GM21381 (cell line): ENCODE measurements at regions not wholly inside any gene's neighbourhood (a gene's known extent, or its start where the extent isn't known, plus 50 kb on each side); places are given as distances from the start of the nearest gene placed in this dataset.

Experiments used
- ATAC-seq: cut with Tn5 transposase; IDR thresholded peaks from one replicate; pipeline ENCODE4 v1.9.1; 2021; ENCODE audit warnings: mild to moderate bottlenecking, moderate library complexity; ENCODE audit not compliant: unreplicated experiment

DNA sequence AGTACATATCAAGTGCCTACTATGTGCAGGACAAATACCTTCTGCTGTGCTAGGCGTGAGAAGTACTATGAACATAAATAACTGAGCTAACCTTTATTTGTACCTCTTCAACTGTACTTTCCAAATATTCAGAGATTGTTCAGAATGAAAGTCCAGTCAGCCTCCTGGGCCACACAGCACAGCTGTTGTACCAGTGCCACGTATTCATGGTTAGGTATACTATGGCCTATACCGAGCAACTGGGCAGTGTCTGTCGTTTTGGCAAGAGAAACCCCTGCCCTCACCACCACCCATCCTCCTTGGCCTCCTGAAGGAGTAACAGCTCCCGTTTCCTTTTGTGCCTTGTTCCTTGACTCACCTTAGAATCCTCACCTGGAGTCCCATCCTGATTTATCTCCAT, 53.0 kb downstream of the RASSF10 start:
- no peak for ATAC-seq

DNA sequence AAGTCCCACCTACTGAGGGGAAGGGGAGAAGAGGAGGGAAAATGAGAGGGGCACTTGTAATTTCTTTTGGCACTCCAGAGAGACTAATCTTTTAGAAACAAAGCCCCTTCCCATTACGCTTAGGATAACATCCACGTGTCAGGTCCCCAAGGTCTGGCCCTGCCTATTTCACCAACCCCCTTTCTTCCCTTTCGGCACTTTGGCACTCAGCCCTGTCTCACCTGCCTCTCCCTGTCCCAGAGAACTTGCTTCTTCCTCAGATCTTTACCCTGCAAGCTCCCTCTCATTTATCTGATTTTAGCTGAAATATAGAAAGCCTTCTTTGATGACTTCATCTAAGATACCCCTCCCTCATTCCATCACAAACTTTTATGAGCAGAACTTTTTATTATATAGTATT, 55.5 kb downstream of the RASSF10 start:
- ATAC-seq, result no peak

DNA sequence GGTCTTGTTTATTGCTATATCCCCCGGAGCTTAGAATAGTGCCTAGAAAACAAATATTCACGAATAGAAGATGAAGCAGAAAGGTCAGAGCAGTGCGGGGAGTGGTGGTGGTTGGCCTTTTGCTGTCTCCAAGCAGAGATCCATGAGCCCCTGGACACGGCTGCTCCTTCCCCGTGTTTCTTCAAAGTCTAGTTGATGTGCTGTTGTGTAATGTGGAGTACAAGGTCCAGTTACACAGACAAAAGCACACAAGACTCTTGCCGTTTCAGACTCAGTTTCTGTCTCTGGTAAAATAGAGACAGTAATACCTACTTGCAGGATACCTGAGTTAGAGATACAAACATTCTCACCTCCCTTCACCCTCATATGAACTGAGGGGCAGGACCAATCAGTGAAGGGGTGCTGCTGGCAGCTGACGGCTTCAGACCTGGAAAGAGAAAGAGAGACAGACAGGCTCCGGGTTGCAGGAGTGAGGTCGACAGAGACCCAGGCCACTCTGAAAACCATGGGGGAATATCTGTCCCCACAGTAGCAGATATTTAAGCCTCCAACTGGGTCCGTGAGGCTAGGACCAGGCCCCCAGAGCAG, 56.2 kb downstream of the RASSF10 start:
- no peak for ATAC-seq

DNA sequence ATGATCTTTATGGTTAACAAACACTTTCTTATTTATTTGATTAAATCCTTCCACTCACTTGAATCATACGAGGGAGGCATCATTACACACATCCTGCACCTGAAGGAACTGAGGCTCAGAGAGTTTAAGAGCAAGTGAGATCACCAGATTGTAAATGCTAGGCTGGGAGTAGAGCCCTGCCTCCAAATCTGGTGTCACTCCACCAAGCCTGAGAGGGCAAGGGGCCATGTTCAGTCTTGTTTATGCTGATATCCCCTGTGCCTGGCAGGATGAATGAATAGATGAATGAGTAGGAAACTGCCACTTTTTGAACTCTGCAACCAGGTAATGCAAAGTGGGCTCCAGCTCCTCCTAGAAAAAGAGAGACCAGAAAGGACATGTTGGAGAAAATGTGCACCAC, 59.1 kb downstream of the RASSF10 start:
- ATAC-seq, result no peak

DNA sequence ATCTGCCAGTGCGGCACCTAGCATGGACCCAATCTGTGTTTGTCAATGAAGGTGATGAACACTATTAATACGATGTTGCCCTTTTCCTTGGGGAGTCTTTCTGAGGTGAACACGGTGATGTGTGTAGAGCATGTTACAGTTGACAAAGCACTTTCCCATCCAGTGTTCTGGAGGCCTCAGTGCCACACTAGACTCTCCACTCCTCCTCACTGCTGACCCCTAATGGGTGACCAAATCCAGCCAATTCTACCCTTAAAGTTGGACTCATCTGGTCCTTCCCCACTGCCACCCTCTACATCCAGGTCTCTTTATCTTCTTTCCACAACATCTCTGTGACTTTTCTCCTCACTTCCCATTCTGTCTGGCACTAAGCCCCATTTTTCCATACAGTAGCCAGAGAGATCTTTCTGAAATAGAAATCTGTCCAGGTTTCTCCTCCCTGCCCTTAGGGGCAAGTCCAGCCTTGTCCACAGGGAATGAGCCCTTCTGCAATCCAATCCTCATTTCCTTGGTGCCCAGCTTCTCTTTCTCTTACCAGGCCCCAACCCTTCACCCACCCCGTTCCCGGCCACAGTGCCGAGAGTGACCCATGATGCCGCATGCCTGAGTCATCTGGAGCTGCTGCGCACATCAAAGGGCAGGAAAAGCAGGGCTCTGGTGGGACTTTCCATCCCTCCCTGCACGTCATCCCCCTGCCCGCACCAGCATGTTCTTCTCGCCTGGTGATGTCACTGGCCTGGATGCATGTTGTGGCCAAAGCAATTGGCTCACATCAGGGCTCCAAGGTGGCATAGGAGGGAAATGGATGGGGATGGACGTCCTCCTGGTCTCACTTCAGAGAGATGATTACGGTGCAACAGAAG, 64.2 kb downstream of the RASSF10 start:
- ATAC-seq, result no peak

DNA sequence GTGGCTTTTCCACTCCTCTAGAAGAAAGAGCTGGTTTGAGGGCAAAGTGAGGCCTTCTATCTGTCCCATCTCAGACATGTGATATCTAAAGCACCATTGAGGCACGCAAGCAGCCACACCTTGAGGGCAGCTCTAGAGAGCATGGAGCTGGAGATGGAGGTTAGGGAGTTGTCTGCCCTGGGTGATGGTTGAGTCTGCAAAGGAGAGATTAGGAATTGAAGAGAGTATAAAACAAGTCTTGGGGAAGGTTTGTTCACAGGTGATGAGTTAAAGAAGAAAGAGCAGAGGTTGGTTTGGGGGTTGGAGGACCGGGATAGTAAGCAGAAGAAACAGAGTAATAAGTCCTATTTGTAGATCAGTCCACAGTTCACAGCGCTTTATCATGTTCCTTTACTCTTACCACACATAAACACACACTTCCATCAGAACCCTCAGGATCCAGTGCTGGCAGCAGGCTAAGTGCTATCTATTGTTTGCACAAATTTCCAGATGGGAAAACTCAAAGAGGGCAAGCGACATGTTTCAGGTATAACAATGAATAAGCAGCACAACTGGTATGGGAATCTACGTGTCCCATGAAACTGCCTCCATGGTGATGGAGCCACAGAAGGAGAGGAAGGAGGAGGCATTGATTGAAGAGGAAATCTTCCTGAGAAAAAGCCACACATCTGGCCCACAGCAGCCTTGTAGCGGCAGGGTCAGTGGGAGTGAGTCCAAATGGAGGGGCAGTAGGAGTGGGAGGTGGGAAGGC, 65.8 kb downstream of the RASSF10 start:
- no peak for ATAC-seq

DNA sequence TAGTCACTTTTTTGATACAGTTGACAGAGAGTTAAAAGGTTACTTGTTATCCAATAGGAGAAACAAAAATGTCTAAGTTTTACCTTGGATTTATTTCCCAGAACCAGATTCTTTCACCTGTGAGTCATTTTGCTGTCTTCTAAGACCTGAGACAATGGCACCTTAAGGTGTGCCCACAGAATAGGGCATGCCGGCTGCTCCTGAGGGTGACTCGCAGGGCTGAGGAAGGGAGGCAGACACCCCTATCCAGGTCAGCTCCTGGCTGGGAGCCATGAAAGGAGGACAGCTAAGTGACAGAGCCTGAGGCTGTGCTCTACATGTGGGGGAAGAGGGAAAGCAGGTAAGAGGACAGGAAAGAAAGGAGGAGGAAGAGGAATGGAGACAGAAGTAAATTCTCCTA, 67.8 kb downstream of the RASSF10 start:
- no peak for ATAC-seq

DNA sequence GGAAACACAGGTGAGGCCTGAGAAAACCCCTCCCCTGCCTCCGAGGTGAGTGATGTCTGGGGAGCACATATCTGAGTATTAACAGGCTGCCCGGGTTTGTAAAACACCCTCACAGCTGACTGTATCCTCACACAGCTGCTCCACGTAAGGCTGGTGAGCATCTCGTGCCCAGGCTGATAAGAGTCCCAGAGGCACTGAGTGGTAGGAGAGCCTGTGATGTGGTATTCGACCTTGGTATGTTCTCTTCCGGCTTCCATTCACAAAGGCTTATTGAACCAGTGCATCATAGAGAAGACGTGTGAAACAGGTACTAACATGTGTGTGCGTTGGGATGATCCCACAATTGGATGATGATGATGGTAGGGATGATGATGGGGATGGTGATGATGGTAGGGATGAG, 71.7 kb downstream of the RASSF10 start:
- no peak for ATAC-seq

DNA sequence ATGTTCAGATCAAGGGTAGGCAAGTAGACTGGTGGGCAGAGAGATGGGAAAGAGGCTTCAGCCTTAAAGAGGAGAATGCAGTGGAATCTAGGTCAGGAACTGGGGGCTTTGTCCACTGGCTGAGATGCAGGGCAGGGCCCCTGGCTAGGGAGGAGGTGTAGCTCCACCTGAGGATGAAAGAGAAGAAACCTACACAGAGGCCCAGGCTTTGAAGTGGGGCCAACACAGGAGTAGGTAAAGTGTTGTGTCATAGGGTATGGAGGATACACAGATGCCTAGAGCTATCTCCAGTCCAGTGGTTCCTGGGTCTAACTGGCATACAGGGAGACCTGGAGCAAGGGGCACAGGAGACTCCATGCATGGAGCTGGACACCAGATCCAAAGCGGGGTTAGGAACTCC, 73.5 kb downstream of the RASSF10 start:
- no peak for ATAC-seq

DNA sequence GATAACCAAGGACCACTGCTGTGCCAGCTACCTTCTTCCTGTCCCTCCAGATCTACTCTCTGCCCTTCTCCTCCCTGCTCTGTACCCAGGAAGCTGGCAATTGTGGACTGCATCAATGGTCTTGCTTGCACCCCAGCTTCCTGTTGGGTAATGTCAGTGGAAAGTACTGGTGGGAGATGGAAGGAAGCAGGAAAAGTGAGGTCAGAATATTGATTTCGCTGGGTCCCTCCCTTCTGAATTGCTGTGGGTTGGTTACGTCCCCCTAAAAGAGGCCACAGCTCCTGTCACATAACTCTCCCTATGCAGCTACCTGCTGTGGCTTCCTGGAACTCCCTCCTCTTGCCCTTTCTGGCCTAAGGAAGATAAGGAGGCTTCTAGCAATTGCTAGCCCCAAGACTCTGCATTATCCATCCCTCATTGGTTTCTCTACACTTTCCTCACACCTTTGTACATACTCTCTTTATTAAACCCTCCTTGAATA, 81.2 kb downstream of the RASSF10 start:
- ATAC-seq, result no peak

DNA sequence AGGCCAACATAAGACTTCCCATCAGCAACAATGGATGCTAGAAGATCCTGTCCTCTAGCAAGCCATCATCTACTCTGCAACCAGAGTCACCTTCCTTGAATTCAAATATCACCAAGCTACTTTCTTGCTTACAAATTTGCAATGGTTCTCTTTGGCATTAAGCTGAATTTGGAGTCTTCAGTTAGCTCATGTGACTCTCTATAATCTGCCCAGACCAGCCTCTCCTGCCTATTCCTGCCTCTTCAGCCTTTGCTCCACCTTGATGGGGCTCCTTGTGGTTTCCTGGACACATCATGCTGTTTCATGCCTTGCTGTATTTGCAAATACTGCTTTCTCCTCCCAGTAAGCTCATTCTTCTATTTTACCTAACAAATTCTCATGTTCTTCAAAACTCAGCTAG, 82.3 kb downstream of the RASSF10 start:
- no peak for ATAC-seq

DNA sequence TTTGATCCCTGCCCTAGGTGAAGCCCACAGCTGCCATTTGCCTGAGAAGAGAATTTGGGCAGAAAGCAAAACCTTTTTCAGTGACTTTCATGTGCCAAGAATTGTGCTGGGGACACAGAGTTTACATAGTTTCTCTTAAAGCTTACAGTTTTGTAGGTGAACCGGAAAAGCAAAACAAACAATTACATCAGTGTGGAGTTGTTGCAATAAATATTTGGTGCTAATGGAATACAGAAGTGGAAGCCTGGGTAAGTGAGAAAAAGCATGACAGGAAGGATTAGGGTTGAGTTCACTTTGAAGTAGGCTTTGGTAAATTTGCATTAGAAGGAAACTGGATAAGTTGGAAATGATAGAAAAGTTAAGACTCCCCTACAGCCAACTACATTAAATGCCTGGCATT, 82.7 kb downstream of the RASSF10 start:
- ATAC-seq, result no peak

DNA sequence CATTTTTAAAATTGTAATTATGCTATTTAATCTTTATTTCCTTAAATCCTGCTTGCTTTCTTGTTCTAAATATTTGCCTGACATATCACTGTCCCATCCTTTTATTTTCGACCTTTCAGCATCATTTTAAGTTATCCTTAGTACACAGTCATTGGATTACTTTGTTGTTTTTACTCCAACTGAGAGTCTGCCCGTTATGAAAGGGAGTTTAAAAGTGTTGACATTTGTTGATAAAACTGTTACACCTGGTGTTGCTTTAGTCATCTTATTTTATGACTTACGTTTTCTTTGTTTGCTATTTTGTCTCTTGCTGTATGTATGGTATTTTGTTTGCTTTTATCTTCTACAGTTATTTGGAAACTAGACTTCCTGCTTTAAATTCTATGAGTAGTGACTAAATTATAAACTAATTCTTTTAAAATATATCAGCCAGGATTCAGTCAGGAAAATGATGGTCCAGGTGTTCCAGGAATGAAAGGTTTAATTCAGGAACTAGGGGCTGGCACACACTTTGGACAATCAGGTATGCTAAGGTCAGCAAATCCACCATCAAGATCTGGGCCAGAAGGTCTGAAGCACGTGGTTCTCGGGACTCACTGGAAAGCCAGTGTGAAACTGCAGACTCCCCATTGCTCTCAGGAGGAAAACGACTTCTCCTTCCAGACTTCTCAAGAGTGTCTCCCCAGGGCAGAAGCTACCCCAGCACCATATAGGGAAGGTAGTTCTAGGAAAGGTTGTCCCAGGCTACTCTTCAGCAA, 86.0 kb downstream of the RASSF10 start:
- no peak for ATAC-seq

DNA sequence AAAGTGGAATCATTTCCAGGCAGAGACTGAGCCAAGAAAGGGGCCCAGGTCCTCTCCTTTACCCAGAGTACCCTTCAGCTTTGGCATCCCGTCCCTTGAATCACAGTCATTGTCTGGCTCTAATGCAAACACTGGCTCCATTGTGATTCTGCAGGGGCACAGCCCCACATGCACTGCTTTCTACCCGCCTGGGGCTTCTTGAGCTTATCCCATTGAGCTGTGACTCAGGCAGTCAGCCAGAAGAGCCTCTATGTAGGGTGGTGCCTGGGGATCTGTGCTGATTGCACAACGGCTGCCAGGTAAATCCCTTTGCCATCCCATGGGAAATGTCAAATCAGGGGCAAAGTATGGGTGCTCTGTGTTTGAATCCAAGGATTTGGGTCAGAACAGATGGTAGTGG, 88.9 kb downstream of the RASSF10 start:
- no peak for ATAC-seq

DNA sequence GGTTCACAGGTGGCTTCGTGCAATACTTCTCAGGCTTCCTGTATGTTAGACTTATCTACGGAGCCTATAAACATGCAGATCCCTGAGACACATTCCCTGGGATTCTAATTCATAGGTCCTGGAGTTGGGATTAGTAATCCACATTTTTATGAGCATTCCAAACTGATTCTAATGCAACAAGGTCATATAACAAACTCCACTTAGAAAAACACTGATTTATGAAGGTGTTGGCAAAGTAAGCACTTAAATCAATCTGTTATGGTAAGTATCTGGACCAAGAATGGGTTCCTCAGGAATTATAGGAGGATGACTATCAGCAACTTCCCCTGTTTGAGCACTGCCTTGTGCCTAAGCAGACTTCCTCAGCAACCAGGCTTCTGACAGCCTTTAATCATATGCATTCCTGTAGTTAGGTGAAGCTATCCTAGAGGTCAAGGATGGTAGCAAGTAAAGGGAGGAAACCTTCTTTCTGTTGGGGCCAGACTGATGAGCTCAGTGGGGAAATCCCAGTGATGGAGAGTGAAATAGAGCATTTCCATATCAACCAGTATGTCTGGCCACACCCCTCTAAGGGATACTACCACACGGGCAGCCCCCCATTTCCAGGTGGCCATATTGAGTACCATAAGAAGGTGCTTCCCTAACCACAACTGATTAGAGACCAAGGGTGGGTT, 89.6 kb downstream of the RASSF10 start:
- no peak for ATAC-seq

DNA sequence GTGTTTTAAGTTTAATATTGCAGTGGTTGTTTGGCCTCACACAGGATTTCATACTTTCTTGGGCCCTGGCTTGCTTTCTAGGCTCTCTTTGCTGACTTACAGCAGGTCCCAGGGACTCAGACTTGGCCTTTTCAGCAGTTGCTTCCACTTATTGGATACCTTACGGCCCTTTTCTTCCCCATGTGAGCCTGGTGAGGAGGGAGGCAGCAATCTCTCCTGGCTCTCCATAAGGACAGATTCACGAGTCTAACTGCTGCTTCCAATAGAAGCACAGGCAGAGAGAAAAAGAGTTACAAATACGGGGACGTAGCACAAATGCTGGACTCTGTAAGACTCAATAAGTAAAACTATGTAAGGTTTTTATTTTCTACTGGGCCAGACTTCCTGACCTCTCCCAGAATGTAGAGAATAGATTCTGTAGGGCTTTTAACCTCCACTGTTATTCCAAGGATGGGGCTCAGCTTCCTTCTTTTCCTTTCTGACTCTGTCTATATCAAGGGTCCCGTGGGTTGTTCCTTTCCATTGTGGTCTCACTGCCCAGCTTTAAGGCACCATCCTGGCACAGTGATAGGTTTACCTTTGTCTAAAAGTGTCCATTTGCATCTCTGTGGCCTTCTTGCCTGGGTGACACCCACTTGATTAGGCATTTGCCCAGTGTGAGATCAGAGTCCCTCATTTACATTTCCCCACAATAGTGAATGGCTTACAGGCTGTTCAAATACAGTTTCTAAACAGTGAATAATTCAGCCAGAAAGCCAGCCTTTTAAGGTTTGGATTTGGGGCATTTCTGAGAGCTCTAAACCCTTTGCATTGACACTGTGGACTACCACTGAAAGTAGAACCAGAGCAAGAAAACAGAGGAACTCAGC, 92.8 kb downstream of the RASSF10 start:
- no peak for ATAC-seq

DNA sequence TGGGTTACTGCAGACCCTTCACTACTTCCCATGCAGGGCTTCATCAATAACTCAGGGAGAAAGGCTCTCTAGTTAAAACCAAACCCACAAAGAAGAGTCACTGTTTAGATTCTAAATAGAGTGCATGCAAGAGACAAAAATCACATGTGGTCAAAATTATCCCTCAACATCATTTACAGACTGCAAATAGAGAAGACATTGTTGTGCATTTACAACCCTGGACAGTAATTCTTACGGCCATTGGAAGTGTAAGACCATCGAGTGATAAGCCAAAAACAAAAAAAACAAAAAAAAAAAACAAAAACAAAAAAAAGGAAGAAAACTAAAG, 93.4 kb downstream of the RASSF10 start:
- ATAC-seq, result no peak

DNA sequence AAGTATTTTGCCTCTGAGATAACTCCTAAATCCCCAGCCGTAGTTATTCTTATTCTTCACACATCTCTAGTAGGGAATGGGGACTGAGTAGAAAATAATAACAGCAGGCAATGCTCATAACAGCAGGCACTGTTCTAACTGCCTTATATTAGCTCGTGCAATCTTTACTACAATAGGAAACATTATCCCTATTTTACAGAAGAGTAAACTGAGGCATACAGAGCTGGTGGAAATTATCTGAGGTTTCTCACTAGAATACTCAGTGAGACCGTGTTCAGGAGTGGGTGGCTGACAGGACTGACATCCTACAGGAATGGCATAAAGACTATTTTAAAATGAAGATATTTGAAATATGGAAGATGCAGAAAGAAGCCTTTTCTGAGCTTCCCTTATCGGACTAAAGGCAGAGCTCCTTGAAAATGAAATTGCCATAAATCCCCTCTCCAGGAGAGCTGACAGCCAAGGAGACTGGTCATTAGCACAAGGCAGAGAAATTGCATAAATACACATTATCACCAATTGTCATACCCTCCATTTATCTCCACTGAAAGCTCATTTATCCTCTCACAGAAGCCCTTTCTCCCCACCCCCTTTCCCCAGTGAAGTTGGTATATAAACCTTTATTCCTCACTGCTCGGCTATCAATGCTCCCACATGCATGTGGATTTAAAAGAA, 93.9 kb downstream of the RASSF10 start:
- ATAC-seq, result no peak

DNA sequence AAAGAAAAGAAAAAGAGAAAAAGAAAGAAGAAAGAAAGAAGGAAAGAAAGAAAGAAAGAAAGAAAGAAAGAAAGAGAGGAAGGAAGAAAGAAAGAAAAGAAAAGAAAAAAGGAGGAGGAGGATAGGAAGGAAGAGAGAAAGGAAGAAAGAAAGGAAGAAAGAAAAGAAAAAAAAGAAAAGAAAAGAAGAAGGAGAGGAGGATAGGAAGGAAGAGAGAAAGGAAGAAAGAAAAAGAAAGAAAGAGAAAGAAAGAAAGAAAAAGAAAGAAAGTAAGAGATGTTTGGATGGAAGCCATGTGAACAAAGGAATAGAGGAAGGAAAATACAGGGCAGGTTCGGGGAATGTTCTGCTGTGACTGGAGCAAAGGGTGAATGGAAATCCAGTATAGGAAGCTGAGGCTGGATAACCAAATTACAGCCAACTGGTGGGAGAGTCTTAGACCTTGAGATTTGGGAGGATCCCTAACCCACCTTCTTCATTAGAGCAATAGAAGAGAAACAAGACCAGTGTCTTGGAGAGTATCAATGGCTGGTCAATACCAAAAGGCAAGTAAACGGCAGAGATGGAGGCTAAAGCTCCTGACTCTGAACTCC, 94.9 kb downstream of the RASSF10 start:
- ATAC-seq, result no peak
